Activated CD4-positive, alpha-beta T cell treated with anti-CD3 and anti-CD28 coated beads for 24 hours (primary cell): ENCODE measurements at regions not wholly inside any gene's neighbourhood (a gene's known extent, or its start where the extent isn't known, plus 50 kb on each side); places are given as distances from the start of the nearest gene placed in this dataset.
"Not testable (repeated sequence)": the region's sequence is repeated elsewhere in the genome, so short reads cannot be mapped to it uniquely, and the experiment has no call there.

Source experiments
- DNase-seq, 2 donors: peaks; one replicate each; pipeline ENCODE4 v3.0.0-alpha.2; 2020; ENCODE audit warnings: low read depth in 2 of 2

- no peak for DNase-seq
Observed at GRCh38 chr10:111265341-111265740, 188.5 kb downstream of the ADRA2A start.

GRCh38 chr10:111266165-111266564 lies 189.3 kb downstream of the ADRA2A start:
- no peak for DNase-seq

DNA sequence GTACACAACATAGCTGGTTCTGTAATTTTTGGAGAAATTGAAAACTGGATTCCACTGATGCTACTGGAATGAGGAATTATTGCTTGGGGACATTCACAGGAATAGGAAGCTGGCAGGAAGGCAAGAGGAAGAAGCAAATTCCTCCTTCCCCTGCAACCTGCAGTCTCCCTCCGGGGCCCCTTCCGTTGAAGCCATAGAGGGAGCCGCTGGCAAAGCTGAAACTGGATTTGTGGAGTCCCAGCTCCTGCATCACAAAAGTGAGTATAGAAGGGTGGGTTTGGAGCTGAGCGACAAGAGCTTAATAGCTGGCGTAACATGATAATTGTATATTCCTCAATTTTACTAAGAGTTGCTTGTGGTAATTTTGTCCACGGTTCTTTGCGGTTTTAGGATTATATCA lies 190.8 kb downstream of the ADRA2A start:
- DNase-seq, result no peak

DNA sequence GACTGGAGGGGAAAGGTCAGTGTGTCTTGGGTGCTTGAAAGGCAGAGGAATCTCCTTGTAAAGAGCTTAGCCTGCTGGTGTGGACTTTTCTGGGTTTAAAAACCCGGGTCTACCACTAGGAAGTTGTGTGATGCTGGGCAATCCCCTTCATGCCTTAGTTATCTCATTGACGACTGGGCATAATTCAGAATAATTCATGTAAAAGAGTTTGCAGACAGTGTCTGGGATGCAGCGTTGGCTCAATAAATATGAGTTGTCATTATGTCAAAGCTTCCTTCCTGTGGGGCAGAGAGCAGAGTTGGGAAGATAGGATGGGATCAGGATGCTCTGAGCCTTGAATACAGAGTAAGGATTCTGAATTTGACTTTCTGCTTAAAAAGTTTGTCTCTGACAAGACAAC lies 196.4 kb downstream of the ADRA2A start:
- no peak for DNase-seq

GRCh38 chr10:111273635-111274034 lies 196.8 kb downstream of the ADRA2A start:
- no peak for DNase-seq

DNA sequence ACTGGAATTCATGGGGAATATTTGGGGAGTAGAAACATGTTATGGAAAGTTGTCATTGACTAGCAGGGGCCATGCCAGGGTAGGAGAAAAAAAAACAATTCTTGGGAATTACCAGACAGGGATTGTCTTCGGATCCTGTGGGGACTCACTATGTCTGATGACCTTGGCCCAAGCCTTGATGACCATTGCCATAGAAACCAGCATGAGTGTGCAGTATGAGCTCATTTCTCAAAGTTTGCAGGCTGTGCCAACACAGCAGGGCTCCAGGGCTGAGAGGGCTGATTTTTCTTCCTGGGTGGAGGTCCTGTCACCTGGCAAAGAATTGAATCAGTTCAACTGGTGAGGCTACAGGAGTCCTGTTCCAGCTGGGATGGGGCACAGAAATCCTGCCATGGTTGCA lies 198.3 kb downstream of the ADRA2A start:
- DNase-seq, result no peak

DNA sequence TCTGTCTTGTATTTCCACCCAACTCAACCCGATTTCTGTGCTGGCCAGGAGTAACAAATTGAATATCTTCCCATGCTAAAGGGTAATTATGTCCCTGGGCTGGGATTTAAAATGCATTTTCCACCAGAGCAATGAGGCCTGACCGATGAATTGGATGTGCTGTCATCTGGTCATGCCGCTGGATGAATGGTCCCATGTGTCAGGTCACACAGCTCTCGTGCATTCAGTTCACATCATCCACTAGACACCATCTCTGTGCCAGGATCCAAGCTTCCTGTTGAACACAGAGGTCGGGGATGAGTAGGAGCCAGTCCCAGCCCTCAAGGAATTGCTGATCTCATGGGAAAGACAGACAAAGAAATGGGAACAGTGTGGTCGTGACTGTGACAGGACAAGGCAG lies 200.8 kb downstream of the ADRA2A start:
- no peak for DNase-seq

DNA sequence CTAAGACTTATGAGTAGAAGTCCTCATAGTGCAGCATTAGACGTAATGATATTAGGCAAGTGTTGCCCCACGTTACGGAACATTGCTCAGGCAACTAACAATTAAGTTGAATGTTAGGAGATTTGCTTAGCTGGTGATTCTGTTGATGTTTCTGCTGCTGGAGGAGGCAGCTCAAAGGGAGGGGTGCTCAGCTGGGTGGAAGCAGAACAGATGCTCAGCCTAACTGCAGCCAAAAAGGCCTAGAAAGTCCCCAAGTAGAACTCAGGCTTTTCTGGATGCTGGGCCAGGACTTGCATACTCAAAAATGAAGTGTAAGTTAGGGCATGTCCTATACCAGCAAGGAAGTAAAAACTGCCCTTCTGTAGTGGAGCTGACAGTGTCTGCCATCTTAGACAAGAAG lies 201.4 kb downstream of the ADRA2A start:
- no peak for DNase-seq

- no peak for DNase-seq
Observed at GRCh38 chr10:111281516-111281915, 204.7 kb downstream of the ADRA2A start.

- no peak for DNase-seq
Observed at GRCh38 chr10:111289461-111289860, 212.6 kb downstream of the ADRA2A start.

DNA sequence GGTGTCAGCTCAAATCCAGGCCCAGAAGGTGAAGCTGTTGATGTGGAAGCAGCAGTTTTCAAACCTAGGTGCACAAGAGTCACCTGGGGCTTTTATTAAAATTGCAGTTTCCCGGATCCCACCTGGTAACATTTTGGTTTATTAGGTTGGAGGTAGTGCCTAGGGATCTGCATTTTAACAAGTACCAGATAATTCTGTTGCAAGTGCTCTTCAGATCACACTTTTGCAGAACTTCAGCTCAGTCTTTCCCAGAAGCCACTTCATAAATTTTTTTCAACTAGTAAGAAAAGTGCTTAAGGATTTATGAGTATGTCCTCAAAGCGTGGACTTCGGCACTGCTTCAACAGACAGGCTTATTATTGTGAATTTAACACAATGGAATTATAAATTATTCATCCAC lies 213.8 kb downstream of the ADRA2A start:
- no peak for DNase-seq

DNA sequence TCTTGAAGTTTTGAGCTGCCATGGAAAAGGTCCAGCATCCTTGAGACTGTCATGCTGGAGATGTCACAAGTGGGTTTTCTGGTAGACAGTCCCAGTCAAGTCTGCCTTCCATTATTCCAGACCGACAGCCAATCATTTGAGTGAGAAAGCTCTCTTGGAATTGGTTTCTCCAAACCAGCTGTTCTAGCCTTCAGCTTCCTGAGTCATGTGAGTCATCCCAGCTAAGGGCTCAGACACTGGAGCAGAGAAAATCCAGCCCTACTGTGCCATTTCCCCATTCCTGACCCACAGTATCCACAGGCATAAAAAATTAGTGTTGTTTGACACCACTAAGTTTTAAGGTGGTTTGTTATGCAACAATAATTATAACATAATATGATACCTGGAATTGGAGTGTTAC lies 219.0 kb downstream of the ADRA2A start:
- DNase-seq, result no peak

DNA sequence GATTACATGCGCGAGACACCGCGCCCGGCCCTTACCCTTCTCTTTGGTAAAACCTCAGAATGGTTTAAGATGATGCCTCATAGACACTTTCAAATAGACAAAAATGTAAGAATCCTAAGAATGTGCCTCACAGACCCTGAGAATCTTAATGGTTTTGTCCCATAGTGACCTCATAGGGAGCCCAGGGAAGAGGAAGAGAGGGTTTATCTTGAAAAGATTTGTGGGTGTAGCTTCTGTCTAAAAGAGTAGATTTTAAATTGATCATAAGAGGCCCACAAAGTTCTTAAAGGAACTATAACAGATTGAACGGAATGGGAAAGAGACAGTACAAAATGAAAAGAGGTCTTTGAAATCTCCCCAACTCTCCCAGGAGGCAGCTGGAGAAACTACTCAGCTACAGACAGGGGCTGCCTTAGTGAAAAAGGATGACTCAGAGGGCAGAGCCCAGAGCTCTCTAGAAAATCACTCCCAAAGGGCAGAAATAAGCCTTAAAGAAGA lies 220.6 kb downstream of the ADRA2A start:
- no peak for DNase-seq

- no peak for DNase-seq
Observed at GRCh38 chr10:111298031-111298430, 221.2 kb downstream of the ADRA2A start.

DNA sequence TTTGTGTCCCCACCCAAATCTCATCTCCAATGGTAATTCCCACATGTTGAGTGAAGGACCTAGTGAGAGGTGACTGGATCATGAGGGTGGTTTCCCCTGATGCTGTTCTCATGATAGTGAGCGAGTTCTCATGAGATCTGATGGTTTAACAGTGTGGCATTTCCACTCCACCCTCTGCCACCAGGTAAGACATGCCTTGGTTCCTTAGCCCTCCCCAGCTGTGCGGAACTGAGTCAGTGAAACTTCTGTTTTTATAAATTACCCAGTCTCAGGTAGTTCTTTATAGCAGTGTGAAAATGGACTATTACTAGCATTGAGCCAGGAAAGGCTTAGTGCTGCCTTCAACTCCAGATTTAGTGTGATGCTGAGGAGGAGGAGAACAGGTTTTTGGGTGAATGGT lies 222.2 kb downstream of the ADRA2A start:
- DNase-seq, result no peak

DNA sequence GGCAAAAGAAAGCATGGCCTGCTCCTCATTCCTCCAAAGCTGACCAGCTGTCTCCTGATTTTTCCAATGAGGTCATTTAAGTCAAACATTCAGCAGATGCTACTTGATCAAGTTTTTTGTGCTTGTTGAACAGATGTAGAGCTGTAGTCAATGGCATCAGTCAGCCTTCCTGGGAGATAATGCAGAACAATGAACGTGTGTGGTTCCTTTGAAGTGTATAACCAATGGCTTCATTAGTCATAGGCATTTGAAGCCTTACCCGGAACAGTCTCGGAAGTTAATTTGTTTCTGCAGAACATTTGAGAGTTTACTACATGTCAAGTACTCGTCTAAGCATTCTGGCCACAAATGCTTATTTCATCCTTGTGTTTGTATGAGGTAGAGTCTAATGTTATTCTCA lies 227.1 kb downstream of the ADRA2A start:
- DNase-seq, result no peak

GRCh38 chr10:111316722-111317212 lies 239.9 kb downstream of the ADRA2A start:
- no peak for DNase-seq

DNA sequence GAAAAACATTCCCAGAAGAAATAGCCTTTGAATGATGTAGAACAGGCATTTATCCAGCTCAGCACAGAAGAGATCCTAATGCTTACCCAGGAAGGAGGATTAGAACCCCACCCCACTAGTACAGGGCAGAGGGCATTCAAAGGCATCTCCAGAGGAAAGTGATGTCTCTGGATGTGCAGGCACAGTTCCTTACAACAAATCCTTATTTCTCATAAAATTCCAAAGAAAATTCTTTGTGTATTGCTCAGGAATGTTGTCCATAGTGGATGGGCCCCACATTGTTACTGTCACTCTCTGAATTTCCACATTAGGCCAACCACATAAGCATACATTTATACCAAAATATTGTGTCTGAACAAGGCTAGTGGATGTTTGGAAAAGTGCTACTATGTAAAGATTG lies 243.0 kb downstream of the ADRA2A start:
- DNase-seq, result no peak

DNA sequence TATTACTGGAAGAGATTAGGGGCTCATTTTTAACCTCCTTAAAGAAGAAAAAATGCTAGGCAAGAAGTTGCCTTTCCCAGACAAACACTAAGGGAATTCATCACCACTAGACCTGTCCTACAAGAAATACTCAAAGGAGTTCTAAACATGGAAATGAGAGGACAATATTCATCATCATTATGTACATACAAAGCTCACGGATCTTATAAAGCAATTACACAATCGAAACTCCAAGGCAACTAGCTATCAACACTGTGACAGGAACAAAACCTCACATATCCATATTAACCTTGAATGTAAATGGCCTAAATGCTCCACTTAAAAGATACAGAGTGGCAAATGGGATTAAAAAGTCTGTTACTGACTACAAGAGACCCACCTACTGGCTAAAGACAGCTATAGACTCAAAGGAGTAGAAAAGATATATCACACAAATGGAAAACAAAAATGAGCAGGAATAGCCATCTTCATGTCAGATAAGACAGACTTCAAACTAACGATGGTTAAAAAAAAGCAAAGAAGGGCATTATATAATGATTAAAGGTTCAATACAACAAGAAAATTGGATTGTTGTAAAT lies 246.6 kb downstream of the ADRA2A start:
- no peak for DNase-seq

DNA sequence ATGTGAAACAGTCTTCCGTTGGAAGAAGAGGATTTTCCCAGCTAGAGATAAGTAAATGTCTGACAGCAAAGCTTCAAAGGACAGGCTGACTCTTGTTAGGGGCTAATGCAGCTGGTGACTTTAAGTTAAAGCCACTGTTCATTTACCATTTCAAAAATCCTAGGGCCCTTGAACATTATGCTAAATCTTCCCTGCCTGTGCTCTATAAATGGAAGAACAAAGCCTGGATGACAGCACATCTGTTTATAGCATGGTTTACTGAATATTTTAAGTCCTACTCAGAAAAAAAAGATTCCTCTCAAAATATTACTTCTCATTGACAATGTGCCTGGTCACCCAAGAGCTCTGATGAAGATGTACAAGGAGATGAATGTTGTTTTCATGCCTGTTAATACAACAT lies 255.3 kb downstream of the ADRA2A start:
- DNase-seq, result not testable (repeated sequence)

- DNase-seq, result no peak
Observed at GRCh38 chr10:111335826-111336225, 259.0 kb downstream of the ADRA2A start.

DNA sequence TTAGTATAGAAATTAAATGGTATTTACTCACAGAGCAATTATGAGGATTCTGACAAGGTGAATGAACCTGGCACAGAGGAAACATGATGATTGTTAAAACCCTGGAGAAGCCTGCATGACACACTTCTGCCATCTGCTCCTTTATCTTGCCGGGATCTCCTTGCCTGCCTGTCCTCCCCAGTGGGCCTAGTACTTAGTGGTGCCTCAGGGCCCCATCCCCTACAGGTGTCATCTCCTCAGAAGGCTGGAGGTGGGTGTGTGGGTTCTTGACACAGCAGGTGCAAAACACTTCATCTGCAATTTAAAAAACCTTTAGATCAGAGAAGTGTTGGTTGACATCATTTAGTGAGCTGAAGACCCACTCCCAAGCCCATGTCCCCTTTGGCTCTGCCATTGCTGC lies 261.2 kb downstream of the ADRA2A start:
- DNase-seq, result no peak

DNA sequence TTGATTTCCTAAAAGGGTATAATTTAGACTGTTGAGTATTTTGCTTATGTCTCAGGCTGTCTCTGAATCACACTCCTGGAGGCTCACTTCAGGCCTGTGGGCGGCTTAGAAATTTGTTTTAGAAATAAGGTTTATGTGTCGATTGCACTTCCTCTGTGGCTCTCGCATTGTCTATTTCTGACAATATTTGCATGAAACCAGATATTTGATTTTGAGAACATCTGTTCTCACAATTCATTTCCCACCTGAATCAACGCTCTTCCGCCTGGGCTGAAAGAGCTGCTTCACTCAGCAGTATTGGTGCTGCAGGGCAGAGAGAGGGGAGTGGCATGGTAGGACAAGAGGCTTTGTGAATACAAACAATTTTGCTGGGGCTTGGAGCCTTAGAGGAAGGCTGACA lies 262.0 kb downstream of the ADRA2A start:
- no peak for DNase-seq

DNA sequence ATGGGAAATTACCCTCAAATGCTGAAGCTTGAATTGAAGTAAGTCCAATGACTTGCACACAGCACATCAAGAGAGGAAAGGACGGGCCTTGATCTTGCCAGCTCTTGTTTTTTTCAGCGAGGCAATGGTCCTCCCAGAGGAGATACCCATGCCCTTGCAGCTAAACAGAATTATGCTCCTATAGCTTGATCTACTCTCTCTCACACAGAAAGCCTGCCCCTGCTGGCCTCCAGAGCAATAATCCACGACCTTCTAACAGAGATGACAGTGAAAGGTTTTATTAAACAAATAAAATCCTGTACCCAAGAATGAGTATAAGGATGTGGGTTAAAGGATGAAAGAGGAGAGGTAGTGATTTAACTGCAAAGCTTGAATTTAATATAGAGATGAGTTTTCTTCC lies 268.0 kb downstream of the ADRA2A start:
- no peak for DNase-seq
